Right lobe of liver (tissue), 4 donors: ENCODE measurements at regions not wholly inside any gene's neighbourhood (a gene's known extent, or its start where the extent isn't known, plus 50 kb on each side); places are given as distances from the start of the nearest gene placed in this dataset.

ENCODE experiments used
- CTCF ChIP-seq, 4 donors: fragments of 200-600 bp in 3 of 4; fragments of 450-650 bp in 1 of 4; IDR thresholded peaks; one replicate each; pipeline versions ENCODE4 v1.5.1 to v1.8.0; 2016 to 2022; ENCODE audit warnings: antibody characterized with exemption in 4 of 4, mild to moderate bottlenecking in 2 of 4
- POLR2A ChIP-seq: fragments of 450-650 bp; IDR thresholded peaks from one replicate; pipeline ENCODE4 v1.6.1; 2017; ENCODE audit warnings: antibody characterized with exemption, mild to moderate bottlenecking
- donor health status: DM: no; HTN: no; CAD: no.
- donor health status: DM: no; HTN: no; CAD: no.
- donor health status: DM: no; HTN: yes; CAD: no.

- TF ChIP-seq POLR2A (no peak), CTCF (IDR thresholded peaks at IDR 0.05) (no peak)
Observed at GRCh38 chr4:17418010-17418409, 93.9 kb downstream of the QDPR start.
